ENCODE measurements at regions not wholly inside any gene's neighbourhood (a gene's known extent, or its start where the extent isn't known, plus 50 kb on each side); places are given as distances from the start of the nearest gene placed in this dataset.

GRCh38 chrX:39969819-39970504, 127.8 kb downstream of the BCOR start:
- TF ChIP-seq CTCF (IDR thresholded peaks at IDR 0.05; ENCODE audit: insufficient read depth, low read length, poor library complexity, severe bottlenecking) (no peak), EZH2phosphoT487 (conservative IDR thresholded peaks at IDR 0.05; ENCODE audit: low read length) (no peak)
